K562 (cell line): ENCODE measurements at regions not wholly inside any gene's neighbourhood (a gene's known extent, or its start where the extent isn't known, plus 50 kb on each side); places are given as distances from the start of the nearest gene placed in this dataset.

Source experiments
- CBX5 ChIP-seq: IDR thresholded peaks from 2 replicates; pipeline ENCODE4 v1.6.1; 2014; ENCODE audit warnings: low read depth, borderline replicate concordance
- E2F3 ChIP-seq: fragments of 250-450 bp; sonication (Bioruptor Pico); IDR thresholded peaks from 2 replicates; pipeline ENCODE4 v1.4.0; 2020; ENCODE audit warnings: mild to moderate bottlenecking
- MEF2D ChIP-seq: conservative IDR thresholded peaks from 2 replicates; pipeline ENCODE4 v1.6.1; 2016; ENCODE audit warnings: low read depth, missing genetic modification characterization, missing compliant biosample characterization
- POLR2A ChIP-seq: fragments of 450-650 bp; conservative IDR thresholded peaks from 2 replicates; pipeline ENCODE4 v1.6.1; 2016
- SMAD3 ChIP-seq: fragments of 450-650 bp; formaldehyde crosslinking; conservative IDR thresholded peaks from 2 replicates; pipeline ENCODE4 v1.4.0; 2020; ENCODE audit warnings: mild to moderate bottlenecking
- TAL1 ChIP-seq: fragments of 450-650 bp; IDR thresholded peaks from 2 replicates; pipeline ENCODE4 v1.6.1; 2016; ENCODE audit warnings: mild to moderate bottlenecking
- ZBTB8A ChIP-seq: fragments of 450-650 bp; IDR thresholded peaks from 2 replicates; pipeline ENCODE4 v1.6.1; 2018; ENCODE audit warnings: mild to moderate bottlenecking, moderate library complexity; ENCODE audit not compliant: partially characterized antibody
- ZNF431 ChIP-seq: sonication (generic); formaldehyde crosslinking; IDR thresholded peaks from 2 replicates; pipeline ENCODE4 v1.8.0; 2022; ENCODE audit warnings: mild to moderate bottlenecking, missing genetic modification reagents
- TF ChIP-seq, protein P1 (sequence below): fragments of 250-450 bp; sonication (Bioruptor Pico); IDR thresholded peaks from 2 replicates; pipeline ENCODE4 v1.4.0; 2020; ENCODE audit warnings: borderline replicate concordance
- TF ChIP-seq, protein P2 (sequence below): fragments of 200-800 bp; sonication (Bioruptor generic); IDR thresholded peaks from 2 replicates; pipeline ENCODE4 v1.6.1; 2016; ENCODE audit warnings: missing genetic modification characterization, missing compliant biosample characterization
- TF ChIP-seq, protein P3 (sequence below): sonication (generic); formaldehyde crosslinking; IDR thresholded peaks from 2 replicates; pipeline ENCODE4 v1.8.0; 2022; ENCODE audit warnings: mild to moderate bottlenecking, low read depth, missing genetic modification reagents
- TF ChIP-seq, protein P4 (sequence below), 3 experiments: IDR thresholded peaks in 2 of 3; conservative IDR thresholded peaks in 1 of 3; 2 replicates each; pipeline ENCODE4 v1.5.1; 2011 to 2012; ENCODE audit warnings: low read length in 3 of 3, mild to moderate bottlenecking in 3 of 3, control low read depth in 2 of 3, improper control_type of control experiment in 1 of 3, inconsistent platforms in 1 of 3, low read depth in 1 of 3, mixed read lengths in 1 of 3, moderate library complexity in 1 of 3; ENCODE audit not compliant: insufficient read depth in 2 of 3
- TF ChIP-seq, protein P5 (sequence below): sonication (generic); formaldehyde crosslinking; IDR thresholded peaks from 2 replicates; pipeline ENCODE4 v1.9.0; 2022; ENCODE audit warnings: mild to moderate bottlenecking, missing genetic modification reagents

DNA sequence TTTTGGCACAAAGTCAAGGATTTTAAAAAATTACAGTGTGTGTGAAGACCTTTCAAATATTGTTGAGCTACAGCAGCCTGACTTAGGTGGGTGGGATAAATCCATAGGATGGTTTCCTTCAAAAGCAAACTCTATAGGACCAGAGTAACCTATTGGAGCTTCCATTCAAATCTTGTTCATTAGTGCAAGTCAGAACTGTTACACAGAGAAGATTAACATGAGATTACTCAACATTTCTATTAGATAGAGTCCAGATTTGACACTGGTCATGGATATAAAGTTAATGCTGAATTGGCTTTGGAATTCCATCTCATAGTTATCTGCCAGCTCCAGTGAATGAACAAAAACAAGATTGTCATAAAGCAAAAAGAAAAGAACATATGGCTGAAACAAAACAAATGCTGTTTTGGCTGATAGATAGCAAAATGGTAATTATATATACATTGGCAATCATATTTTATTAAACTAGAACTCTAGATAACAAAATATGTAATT lies 129.6 kb upstream of the SEMA3A start:
- TF ChIP-seq ZNF431 (no peak), E2F3 (CRISPR knock-in tag) (no peak), ZBTB8A (no peak), POLR2A (no peak), MEF2D (tag) (no peak), SMAD3 (CRISPR knock-in tag) (no peak), CBX5 (no peak), TAL1 (no peak)
- TF ChIP-seq, protein P1, sequence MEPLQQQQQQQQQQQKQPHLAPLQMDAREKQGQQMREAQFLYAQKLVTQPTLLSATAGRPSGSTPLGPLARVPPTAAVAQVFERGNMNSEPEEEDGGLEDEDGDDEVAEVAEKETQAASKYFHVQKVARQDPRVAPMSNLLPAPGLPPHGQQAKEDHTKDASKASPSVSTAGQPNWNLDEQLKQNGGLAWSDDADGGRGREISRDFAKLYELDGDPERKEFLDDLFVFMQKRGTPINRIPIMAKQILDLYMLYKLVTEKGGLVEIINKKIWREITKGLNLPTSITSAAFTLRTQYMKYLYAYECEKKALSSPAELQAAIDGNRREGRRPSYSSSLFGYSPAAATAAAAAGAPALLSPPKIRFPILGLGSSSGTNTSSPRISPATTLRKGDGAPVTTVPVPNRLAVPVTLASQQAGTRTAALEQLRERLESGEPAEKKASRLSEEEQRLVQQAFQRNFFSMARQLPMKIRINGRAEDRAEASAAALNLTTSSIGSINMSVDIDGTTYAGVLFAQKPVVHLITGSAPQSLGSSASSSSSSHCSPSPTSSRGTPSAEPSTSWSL (CRISPR knock-in tag): no peak
- TF ChIP-seq, protein P2, sequence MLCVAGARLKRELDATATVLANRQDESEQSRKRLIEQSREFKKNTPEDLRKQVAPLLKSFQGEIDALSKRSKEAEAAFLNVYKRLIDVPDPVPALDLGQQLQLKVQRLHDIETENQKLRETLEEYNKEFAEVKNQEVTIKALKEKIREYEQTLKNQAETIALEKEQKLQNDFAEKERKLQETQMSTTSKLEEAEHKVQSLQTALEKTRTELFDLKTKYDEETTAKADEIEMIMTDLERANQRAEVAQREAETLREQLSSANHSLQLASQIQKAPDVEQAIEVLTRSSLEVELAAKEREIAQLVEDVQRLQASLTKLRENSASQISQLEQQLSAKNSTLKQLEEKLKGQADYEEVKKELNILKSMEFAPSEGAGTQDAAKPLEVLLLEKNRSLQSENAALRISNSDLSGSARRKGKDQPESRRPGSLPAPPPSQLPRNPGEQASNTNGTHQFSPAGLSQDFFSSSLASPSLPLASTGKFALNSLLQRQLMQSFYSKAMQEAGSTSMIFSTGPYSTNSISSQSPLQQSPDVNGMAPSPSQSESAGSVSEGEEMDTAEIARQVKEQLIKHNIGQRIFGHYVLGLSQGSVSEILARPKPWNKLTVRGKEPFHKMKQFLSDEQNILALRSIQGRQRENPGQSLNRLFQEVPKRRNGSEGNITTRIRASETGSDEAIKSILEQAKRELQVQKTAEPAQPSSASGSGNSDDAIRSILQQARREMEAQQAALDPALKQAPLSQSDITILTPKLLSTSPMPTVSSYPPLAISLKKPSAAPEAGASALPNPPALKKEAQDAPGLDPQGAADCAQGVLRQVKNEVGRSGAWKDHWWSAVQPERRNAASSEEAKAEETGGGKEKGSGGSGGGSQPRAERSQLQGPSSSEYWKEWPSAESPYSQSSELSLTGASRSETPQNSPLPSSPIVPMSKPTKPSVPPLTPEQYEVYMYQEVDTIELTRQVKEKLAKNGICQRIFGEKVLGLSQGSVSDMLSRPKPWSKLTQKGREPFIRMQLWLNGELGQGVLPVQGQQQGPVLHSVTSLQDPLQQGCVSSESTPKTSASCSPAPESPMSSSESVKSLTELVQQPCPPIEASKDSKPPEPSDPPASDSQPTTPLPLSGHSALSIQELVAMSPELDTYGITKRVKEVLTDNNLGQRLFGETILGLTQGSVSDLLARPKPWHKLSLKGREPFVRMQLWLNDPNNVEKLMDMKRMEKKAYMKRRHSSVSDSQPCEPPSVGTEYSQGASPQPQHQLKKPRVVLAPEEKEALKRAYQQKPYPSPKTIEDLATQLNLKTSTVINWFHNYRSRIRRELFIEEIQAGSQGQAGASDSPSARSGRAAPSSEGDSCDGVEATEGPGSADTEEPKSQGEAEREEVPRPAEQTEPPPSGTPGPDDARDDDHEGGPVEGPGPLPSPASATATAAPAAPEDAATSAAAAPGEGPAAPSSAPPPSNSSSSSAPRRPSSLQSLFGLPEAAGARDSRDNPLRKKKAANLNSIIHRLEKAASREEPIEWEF (CRISPR knock-in tag): no peak
- TF ChIP-seq, protein P3, sequence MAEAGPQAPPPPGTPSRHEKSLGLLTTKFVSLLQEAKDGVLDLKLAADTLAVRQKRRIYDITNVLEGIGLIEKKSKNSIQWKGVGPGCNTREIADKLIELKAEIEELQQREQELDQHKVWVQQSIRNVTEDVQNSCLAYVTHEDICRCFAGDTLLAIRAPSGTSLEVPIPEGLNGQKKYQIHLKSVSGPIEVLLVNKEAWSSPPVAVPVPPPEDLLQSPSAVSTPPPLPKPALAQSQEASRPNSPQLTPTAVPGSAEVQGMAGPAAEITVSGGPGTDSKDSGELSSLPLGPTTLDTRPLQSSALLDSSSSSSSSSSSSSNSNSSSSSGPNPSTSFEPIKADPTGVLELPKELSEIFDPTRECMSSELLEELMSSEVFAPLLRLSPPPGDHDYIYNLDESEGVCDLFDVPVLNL (CRISPR knock-in tag): no peak
- TF ChIP-seq, protein P4, sequence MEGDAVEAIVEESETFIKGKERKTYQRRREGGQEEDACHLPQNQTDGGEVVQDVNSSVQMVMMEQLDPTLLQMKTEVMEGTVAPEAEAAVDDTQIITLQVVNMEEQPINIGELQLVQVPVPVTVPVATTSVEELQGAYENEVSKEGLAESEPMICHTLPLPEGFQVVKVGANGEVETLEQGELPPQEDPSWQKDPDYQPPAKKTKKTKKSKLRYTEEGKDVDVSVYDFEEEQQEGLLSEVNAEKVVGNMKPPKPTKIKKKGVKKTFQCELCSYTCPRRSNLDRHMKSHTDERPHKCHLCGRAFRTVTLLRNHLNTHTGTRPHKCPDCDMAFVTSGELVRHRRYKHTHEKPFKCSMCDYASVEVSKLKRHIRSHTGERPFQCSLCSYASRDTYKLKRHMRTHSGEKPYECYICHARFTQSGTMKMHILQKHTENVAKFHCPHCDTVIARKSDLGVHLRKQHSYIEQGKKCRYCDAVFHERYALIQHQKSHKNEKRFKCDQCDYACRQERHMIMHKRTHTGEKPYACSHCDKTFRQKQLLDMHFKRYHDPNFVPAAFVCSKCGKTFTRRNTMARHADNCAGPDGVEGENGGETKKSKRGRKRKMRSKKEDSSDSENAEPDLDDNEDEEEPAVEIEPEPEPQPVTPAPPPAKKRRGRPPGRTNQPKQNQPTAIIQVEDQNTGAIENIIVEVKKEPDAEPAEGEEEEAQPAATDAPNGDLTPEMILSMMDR (IDR thresholded peaks at IDR 0.05 in 2 of 3, conservative IDR thresholded peaks at IDR 0.05 in 1 of 3; ENCODE audit: insufficient read depth in 2 of 3, low read depth in 1 of 3, low read length in 3 of 3): no peak
- TF ChIP-seq, protein P5, sequence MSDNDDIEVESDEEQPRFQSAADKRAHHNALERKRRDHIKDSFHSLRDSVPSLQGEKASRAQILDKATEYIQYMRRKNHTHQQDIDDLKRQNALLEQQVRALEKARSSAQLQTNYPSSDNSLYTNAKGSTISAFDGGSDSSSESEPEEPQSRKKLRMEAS (CRISPR knock-in tag): no peak
